ENCODE measurements at regions not wholly inside any gene's neighbourhood (a gene's known extent, or its start where the extent isn't known, plus 50 kb on each side); places are given as distances from the start of the nearest gene placed in this dataset.

- no peak for DNase-seq (ENCODE audit: extremely low read depth, low read depth)
- no peak for TF ChIP-seq CTCF (IDR thresholded peaks at IDR 0.05; ENCODE audit: low read depth, low read length)
Observed at GRCh38 chr22:49642331-49642730, 185.3 kb downstream of the BRD1 start.

GRCh38 chr22:49641770-49642313 lies 185.8 kb downstream of the BRD1 start:
- no peak for TF ChIP-seq CTCF (IDR thresholded peaks at IDR 0.05; ENCODE audit: low read depth, low read length)
- DNase-seq (ENCODE audit: extremely low read depth, low read depth): no peak

GRCh38 chr22:49640366-49641095 lies 187.1 kb downstream of the BRD1 start:
- DNase-seq (ENCODE audit: extremely low read depth, low read depth): no peak
- no peak for TF ChIP-seq CTCF (IDR thresholded peaks at IDR 0.05; ENCODE audit: low read depth, low read length)

GRCh38 chr22:49639956-49640355 lies 187.7 kb downstream of the BRD1 start:
- no peak for DNase-seq (ENCODE audit: extremely low read depth, low read depth)
- TF ChIP-seq CTCF (IDR thresholded peaks at IDR 0.05; ENCODE audit: low read depth, low read length): no peak

- TF ChIP-seq CTCF (IDR thresholded peaks at IDR 0.05; ENCODE audit: low read depth, low read length): no peak
- DNase-seq (ENCODE audit: extremely low read depth, low read depth): no peak
Observed at GRCh38 chr22:49638788-49639187, 188.9 kb downstream of the BRD1 start.

- no peak for TF ChIP-seq CTCF (IDR thresholded peaks at IDR 0.05; ENCODE audit: low read depth, low read length)
- DNase-seq (ENCODE audit: extremely low read depth, low read depth): no peak
Observed at GRCh38 chr22:49638001-49638400, 189.7 kb downstream of the BRD1 start.

GRCh38 chr22:49637255-49637760 lies 190.4 kb downstream of the BRD1 start:
- no peak for DNase-seq (ENCODE audit: extremely low read depth, low read depth)
- no peak for TF ChIP-seq CTCF (IDR thresholded peaks at IDR 0.05; ENCODE audit: low read depth, low read length)
